WTC11 (cell line): ENCODE measurements at regions not wholly inside any gene's neighbourhood (a gene's known extent, or its start where the extent isn't known, plus 50 kb on each side); places are given as distances from the start of the nearest gene placed in this dataset.

Experiments
- ATAC-seq: fragments of 200-7000 bp; cut with Tn5 transposase; 2 replicates; pipeline ENCODE4 v1.10.0; 2021; ENCODE audit warnings: mild to moderate bottlenecking, moderate library complexity
- CTCF ChIA-PET: fragments of 300-600 bp; sonication (Branson Sonifier 250); formaldehyde crosslinking; loops from one replicate; lab custom pipeline; 2021; ENCODE audit warnings: antibody characterized with exemption; lab: Charles Lee
- POLR2A ChIA-PET: fragments of 350-600 bp; sonication (Branson Sonifier 250); formaldehyde crosslinking; loops from one replicate; lab custom pipeline; 2021; ENCODE audit warnings: antibody characterized with exemption; lab: Charles Lee
- DNase-seq: peaks from one replicate; pipeline ENCODE4 v3.0.0; 2021; ENCODE audit warnings: low spot score
- H3K27ac Mint-ChIP-seq: 2 replicates; pipeline ENCODE4 v1.8.0; 2021; ENCODE audit warnings: mixed read lengths
- H3K27me3 Mint-ChIP-seq: 2 replicates; pipeline ENCODE4 v1.8.0; 2021; ENCODE audit warnings: low read depth, mild to moderate bottlenecking, moderate library complexity, mixed read lengths
- H3K36me3 Mint-ChIP-seq: 2 replicates; pipeline ENCODE4 v1.8.0; 2021; ENCODE audit warnings: mixed read lengths
- H3K4me1 Mint-ChIP-seq: 2 replicates; pipeline ENCODE4 v1.8.0; 2022; ENCODE audit warnings: mixed read lengths
- H3K4me3 Mint-ChIP-seq: 2 replicates; pipeline ENCODE4 v1.8.0; 2021; ENCODE audit warnings: mild to moderate bottlenecking, moderate library complexity, mixed read lengths
- H3K9me3 Mint-ChIP-seq: 2 replicates; pipeline ENCODE4 v1.8.0; 2021; ENCODE audit warnings: mixed read lengths
- CBFB ChIP-seq: sonication (generic); formaldehyde crosslinking; IDR thresholded peaks from 2 replicates; pipeline ENCODE4 v1.8.1; 2022; ENCODE audit warnings: mild to moderate bottlenecking, low read depth, missing genetic modification reagents
- CDX4 ChIP-seq: fragments of 250-450 bp; sonication (Bioruptor Pico); IDR thresholded peaks from 2 replicates; pipeline ENCODE4 v1.9.0; 2021; ENCODE audit warnings: moderate library complexity, mild to moderate bottlenecking, inconsistent platforms, borderline replicate concordance
- FOXP1 ChIP-seq: sonication (generic); formaldehyde crosslinking; IDR thresholded peaks from 2 replicates; pipeline ENCODE4 v1.8.0; 2022; ENCODE audit warnings: missing genetic modification reagents, mild to moderate bottlenecking, moderate library complexity, borderline replicate concordance
- NFE2L1 ChIP-seq: sonication (generic); formaldehyde crosslinking; IDR thresholded peaks from 2 replicates; pipeline ENCODE4 v1.8.1; 2023; ENCODE audit warnings: missing genetic modification reagents
- NR2C2 ChIP-seq: sonication (generic); formaldehyde crosslinking; IDR thresholded peaks from 2 replicates; pipeline ENCODE4 v1.8.0; 2022; ENCODE audit warnings: mild to moderate bottlenecking, missing genetic modification reagents
- OVOL2 ChIP-seq: fragments of 250-450 bp; sonication (Bioruptor Pico); IDR thresholded peaks from 2 replicates; pipeline ENCODE4 v1.9.0; 2021; ENCODE audit warnings: mild to moderate bottlenecking, borderline replicate concordance
- RELA ChIP-seq: sonication (generic); formaldehyde crosslinking; IDR thresholded peaks from 2 replicates; pipeline ENCODE4 v1.8.1; 2022; ENCODE audit warnings: missing genetic modification reagents, mild to moderate bottlenecking, borderline replicate concordance
- SOX15 ChIP-seq: fragments of 250-450 bp; sonication (Bioruptor Pico); IDR thresholded peaks from 2 replicates; pipeline ENCODE4 v1.9.0; 2021; ENCODE audit warnings: mild to moderate bottlenecking
- USF2 ChIP-seq: sonication (generic); formaldehyde crosslinking; IDR thresholded peaks from 2 replicates; pipeline ENCODE4 v1.8.1; 2023; ENCODE audit warnings: mild to moderate bottlenecking, missing genetic modification reagents, moderate library complexity
- ZNF138 ChIP-seq: sonication (generic); formaldehyde crosslinking; conservative IDR thresholded peaks from 2 replicates; pipeline ENCODE4 v1.8.1; 2022; ENCODE audit warnings: mild to moderate bottlenecking, moderate library complexity, missing genetic modification reagents
- ZNF219 ChIP-seq: sonication (generic); formaldehyde crosslinking; IDR thresholded peaks from 2 replicates; pipeline ENCODE4 v1.8.0; 2023; ENCODE audit warnings: missing genetic modification reagents, mild to moderate bottlenecking, borderline replicate concordance
- ZNF232 ChIP-seq: sonication (generic); formaldehyde crosslinking; IDR thresholded peaks from 2 replicates; pipeline ENCODE4 v1.8.0; 2022; ENCODE audit warnings: mild to moderate bottlenecking, missing genetic modification reagents
- ZNF416 ChIP-seq: fragments of 250-450 bp; sonication (Bioruptor Pico); IDR thresholded peaks from 2 replicates; pipeline ENCODE4 v1.9.0; 2021; ENCODE audit warnings: mild to moderate bottlenecking, inconsistent platforms
- TF ChIP-seq, protein P1 (sequence below): fragments of 200-600 bp; IDR thresholded peaks from 2 replicates; pipeline ENCODE4 v1.8.0; 2022; ENCODE audit warnings: antibody characterized with exemption
- TF ChIP-seq, protein P2 (sequence below): sonication (generic); formaldehyde crosslinking; IDR thresholded peaks from 2 replicates; pipeline ENCODE4 v1.8.0; 2023; ENCODE audit warnings: missing genetic modification reagents
- TF ChIP-seq, protein P3 (sequence below): sonication (generic); formaldehyde crosslinking; IDR thresholded peaks from 2 replicates; pipeline ENCODE4 v1.8.1; 2022; ENCODE audit warnings: low read depth, mild to moderate bottlenecking, moderate library complexity, missing genetic modification reagents, borderline replicate concordance

- ChIA-PET CTCF (interaction anchor here (1.6 to 2.6 kb wide), 4 partner anchors 13 to 94 kb away, joined by 5 to 11 read pairs (median 5); partner anchors contain the start of gene MAP3K8), POLR2A (interaction anchor here (0.7 kb wide), 1 partner anchor 95 kb away, joined by 3 read pairs; the partner anchor contains the start of gene MAP3K8)
- Mint-ChIP-seq H3K4me1 (peaks cover 38% of the 10 kb centered on the region), H3K9me3 (0 out of 2 replicates have a peak, but pooled peaks cover 3% of the 10 kb centered on the region), H3K4me3 (no peak overlapping the region), H3K27ac (peak overlapping the region; percentile 3; the same call in 1 of the 2 replicates), H3K27me3 (no peaks in the 10 kb centered on the region), H3K36me3 (no peaks in the 10 kb centered on the region)
- ATAC-seq (peak; percentile 71), DNase-seq (no peak)
- TF ChIP-seq NR2C2 (no peak), CDX4 (no peak), SOX15 (CRISPR knock-in tag) (no peak), ZNF416 (CRISPR knock-in tag) (no peak), ZNF232 (CRISPR knock-in tag) (no peak), RELA (CRISPR knock-in tag) (no peak), FOXP1 (CRISPR knock-in tag) (no peak), CBFB (CRISPR knock-in tag) (no peak), NFE2L1 (CRISPR knock-in tag) (no peak), USF2 (CRISPR knock-in tag) (no peak), ZNF219 (CRISPR knock-in tag) (no peak), OVOL2 (CRISPR knock-in tag) (no peak), ZNF138 (CRISPR knock-in tag) (no peak)
- TF ChIP-seq, protein P1, sequence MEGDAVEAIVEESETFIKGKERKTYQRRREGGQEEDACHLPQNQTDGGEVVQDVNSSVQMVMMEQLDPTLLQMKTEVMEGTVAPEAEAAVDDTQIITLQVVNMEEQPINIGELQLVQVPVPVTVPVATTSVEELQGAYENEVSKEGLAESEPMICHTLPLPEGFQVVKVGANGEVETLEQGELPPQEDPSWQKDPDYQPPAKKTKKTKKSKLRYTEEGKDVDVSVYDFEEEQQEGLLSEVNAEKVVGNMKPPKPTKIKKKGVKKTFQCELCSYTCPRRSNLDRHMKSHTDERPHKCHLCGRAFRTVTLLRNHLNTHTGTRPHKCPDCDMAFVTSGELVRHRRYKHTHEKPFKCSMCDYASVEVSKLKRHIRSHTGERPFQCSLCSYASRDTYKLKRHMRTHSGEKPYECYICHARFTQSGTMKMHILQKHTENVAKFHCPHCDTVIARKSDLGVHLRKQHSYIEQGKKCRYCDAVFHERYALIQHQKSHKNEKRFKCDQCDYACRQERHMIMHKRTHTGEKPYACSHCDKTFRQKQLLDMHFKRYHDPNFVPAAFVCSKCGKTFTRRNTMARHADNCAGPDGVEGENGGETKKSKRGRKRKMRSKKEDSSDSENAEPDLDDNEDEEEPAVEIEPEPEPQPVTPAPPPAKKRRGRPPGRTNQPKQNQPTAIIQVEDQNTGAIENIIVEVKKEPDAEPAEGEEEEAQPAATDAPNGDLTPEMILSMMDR = no peak
- TF ChIP-seq, protein P2, sequence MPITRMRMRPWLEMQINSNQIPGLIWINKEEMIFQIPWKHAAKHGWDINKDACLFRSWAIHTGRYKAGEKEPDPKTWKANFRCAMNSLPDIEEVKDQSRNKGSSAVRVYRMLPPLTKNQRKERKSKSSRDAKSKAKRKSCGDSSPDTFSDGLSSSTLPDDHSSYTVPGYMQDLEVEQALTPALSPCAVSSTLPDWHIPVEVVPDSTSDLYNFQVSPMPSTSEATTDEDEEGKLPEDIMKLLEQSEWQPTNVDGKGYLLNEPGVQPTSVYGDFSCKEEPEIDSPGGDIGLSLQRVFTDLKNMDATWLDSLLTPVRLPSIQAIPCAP = no peak
- TF ChIP-seq, protein P3, sequence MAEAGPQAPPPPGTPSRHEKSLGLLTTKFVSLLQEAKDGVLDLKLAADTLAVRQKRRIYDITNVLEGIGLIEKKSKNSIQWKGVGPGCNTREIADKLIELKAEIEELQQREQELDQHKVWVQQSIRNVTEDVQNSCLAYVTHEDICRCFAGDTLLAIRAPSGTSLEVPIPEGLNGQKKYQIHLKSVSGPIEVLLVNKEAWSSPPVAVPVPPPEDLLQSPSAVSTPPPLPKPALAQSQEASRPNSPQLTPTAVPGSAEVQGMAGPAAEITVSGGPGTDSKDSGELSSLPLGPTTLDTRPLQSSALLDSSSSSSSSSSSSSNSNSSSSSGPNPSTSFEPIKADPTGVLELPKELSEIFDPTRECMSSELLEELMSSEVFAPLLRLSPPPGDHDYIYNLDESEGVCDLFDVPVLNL (CRISPR knock-in tag) = no peak
Measured at GRCh38 chr10:30528429-30528786, 94.4 kb downstream of the MAP3K8 start.

DNA sequence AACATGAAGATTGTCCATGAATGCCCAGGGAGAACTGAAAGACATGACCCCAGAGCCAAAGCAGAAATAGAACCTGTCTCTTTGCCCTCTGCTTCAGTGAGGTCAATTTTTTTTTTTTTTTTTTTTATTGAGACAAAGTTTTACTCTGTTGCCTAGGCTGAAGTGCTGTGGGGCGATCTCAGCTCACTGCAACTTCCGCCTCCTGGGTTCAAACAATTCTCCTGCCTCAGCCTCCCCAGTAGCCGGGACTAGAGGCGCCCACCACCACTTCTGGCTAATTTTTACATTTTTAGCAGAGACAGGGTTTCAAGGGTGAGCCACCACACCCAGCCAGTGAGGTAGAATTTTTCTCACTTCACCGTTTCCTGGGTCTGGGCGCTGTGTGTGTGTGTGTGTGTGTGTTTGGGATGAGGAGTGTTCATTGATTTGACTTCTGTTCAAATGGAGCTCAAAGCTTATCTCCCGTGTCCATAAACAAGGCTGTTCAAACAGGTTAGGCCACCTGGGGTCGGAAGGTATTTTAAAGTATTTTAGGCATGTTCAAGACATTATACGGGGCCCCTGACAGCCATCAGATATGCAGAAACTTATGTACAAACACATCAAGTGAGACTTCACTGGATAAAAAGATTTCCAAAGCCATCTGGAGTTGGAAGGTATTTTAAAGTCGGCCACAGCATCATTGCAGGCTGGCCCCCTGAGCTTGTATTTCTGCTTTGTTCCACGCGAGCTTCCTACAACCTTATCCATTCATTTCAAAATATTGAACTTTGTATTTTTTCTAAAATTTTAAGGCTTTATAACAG, 93.8 kb downstream of the MAP3K8 start:
- Mint-ChIP-seq H3K9me3 (peaks cover 5% of the 10 kb centered on the region; the same call in 1 of the 2 replicates), H3K4me1 (peaks cover 38% of the 10 kb centered on the region), H3K27ac (peak overlapping the region; percentile 63; the same call in 1 of the 2 replicates), H3K4me3 (no peak overlapping the region), H3K27me3 (no peaks in the 10 kb centered on the region), H3K36me3 (peaks cover 1% of the 10 kb centered on the region; the same call in 1 of the 2 replicates)
- POLR2A ChIA-PET = interaction anchor here (0.7 kb wide), 1 partner anchor 94 kb away, joined by 3 read pairs; the partner anchor contains the start of gene MAP3K8
- ATAC-seq (no peak; the same call in 1 of the 2 replicates), DNase-seq (no peak)
- CTCF ChIA-PET = interaction anchor here (1.6 to 2.6 kb wide), 4 partner anchors 14 to 94 kb away, joined by 5 to 11 read pairs (median 5); partner anchors contain the start of gene MAP3K8
- no peak for TF ChIP-seq ZNF219 (CRISPR knock-in tag)
